HepG2 (cell line): ENCODE measurements at regions not wholly inside any gene's neighbourhood (a gene's known extent, or its start where the extent isn't known, plus 50 kb on each side); places are given as distances from the start of the nearest gene placed in this dataset.

Experiments
- ATAC-seq: fragments of 200-7000 bp; cut with Tn5 transposase; 3 replicates; pipeline ENCODE4 v1.9.1; 2020; ENCODE audit warnings: mild to moderate bottlenecking, moderate library complexity
- BruUV-seq: library from RNA; stranded (reverse); fragments of 400-500 nt; replicated peaks from 2 replicates; lab custom pipeline; 2021; lab: Mats Ljungman, UMichigan
- CTCF ChIA-PET: fragments of 300-600 bp; formaldehyde crosslinking; extraction: SDS; loops from one replicate; lab custom pipeline; 2021; ENCODE audit warnings: low total read pairs, inconsistent platforms, low intra/inter-chr PET ratio; lab: Yijun Ruan, JAX
- POLR2A ChIA-PET: fragments of 350-600 bp; sonication (Branson Sonifier 250); formaldehyde crosslinking; loops from one replicate; lab custom pipeline; 2020; ENCODE audit warnings: antibody characterized with exemption, inconsistent platforms; lab: Yijun Ruan, JAX
- DNase-seq: peaks from one replicate; pipeline ENCODE4 v3.0.0-alpha.2; 2015; ENCODE audit warnings: low spot score
- FAIRE-seq: peaks from 3 replicates; lab custom pipeline; 2011; peaks lifted over from hg19 to GRCh38; lab: Jason Lieb, UNC
- H2AFZ ChIP-seq: one replicate; pipeline ENCODE4 v1.6.1; 2011; ENCODE audit warnings: low read length, inconsistent platforms
- H3K27ac ChIP-seq: fragments of 300-600 bp; 3 replicates; pipeline ENCODE4 v1.8.0; 2011; ENCODE audit warnings: mixed run types, mild to moderate bottlenecking, mixed read lengths, low read length, inconsistent platforms; ENCODE audit not compliant: insufficient read depth; ENCODE audit errors: extremely low read length
- H3K27me3 ChIP-seq, 2 experiments: fragments of 200-600 bp in 1 of 2; 2 replicates in 1 of 2; 3 replicates in 1 of 2; pipeline versions ENCODE4 v1.6.0 to v1.8.0; 2011; ENCODE audit warnings: low read length in 2 of 2, mild to moderate bottlenecking in 2 of 2, moderate library complexity in 2 of 2, inconsistent platforms in 1 of 2; ENCODE audit not compliant: insufficient read depth in 2 of 2, control insufficient read depth in 1 of 2
- H3K36me3 ChIP-seq, 2 experiments: fragments of 200-600 bp in 1 of 2; replicated peaks in 1 of 2; 2 replicates in 1 of 2; 3 replicates in 1 of 2; pipeline versions ENCODE4 v1.5.1 to v1.8.0; 2011; ENCODE audit warnings: low read length in 2 of 2, inconsistent platforms in 1 of 2; ENCODE audit not compliant: insufficient read depth in 2 of 2, control insufficient read depth in 1 of 2
- H3K4me1 ChIP-seq: 2 replicates; pipeline ENCODE4 v1.5.1; 2012; ENCODE audit warnings: low read length, inconsistent platforms; ENCODE audit not compliant: insufficient read depth
- H3K4me2 ChIP-seq: 2 replicates; pipeline ENCODE4 v1.6.0; 2011; ENCODE audit warnings: low read depth, low read length, inconsistent platforms
- H3K4me3 ChIP-seq, 3 experiments: fragments of 200-600 bp in 1 of 3; sonication (generic), shearing (Covaris generic) in 1 of 3; replicated peaks in 1 of 3; 2 replicates each; pipeline ENCODE4 v1.5.1; 2011 to 2016; ENCODE audit warnings: low read length in 3 of 3, inconsistent platforms in 2 of 3, low read depth in 2 of 3, mild to moderate bottlenecking in 2 of 3, control low read depth in 1 of 3, mixed read lengths in 1 of 3; ENCODE audit not compliant: insufficient read depth in 1 of 3
- H3K79me2 ChIP-seq: one replicate; pipeline ENCODE4 v1.6.1; 2011; ENCODE audit warnings: low read length, inconsistent platforms; ENCODE audit not compliant: insufficient read depth
- H3K9ac ChIP-seq: 2 replicates; pipeline ENCODE4 v1.6.0; 2011; ENCODE audit warnings: mild to moderate bottlenecking, low read depth, low read length, inconsistent platforms; ENCODE audit not compliant: insufficient read depth
- H3K9me3 ChIP-seq: 2 replicates; pipeline ENCODE4 v1.5.1; 2012; ENCODE audit warnings: mild to moderate bottlenecking, low read length
- H4K20me1 ChIP-seq: 2 replicates; pipeline ENCODE4 v1.6.0; 2011; ENCODE audit warnings: inconsistent platforms, mild to moderate bottlenecking, low read length, moderate library complexity; ENCODE audit not compliant: insufficient read depth
- ETV5 ChIP-seq: IDR thresholded peaks from 2 replicates; pipeline ENCODE4 v1.6.1; 2018; ENCODE audit warnings: missing biosample characterization, missing genetic modification reagents, inconsistent platforms, borderline replicate concordance
- KLF11 ChIP-seq: IDR thresholded peaks from 2 replicates; pipeline ENCODE4 v1.6.1; 2016; ENCODE audit warnings: missing compliant biosample characterization
- MIER2 ChIP-seq: IDR thresholded peaks from 2 replicates; pipeline ENCODE4 v1.6.1; 2016; ENCODE audit warnings: missing biosample characterization, missing genetic modification reagents
- TCF7L2 ChIP-seq: IDR thresholded peaks from 2 replicates; pipeline ENCODE4 v1.6.1; 2011; ENCODE audit warnings: mild to moderate bottlenecking, low read depth, low read length, moderate library complexity
- ZNF598 ChIP-seq: sonication (generic); formaldehyde crosslinking; IDR thresholded peaks from 2 replicates; pipeline ENCODE4 v1.5.1; 2020; ENCODE audit warnings: mild to moderate bottlenecking, missing genetic modification reagents, borderline replicate concordance
- ZNF7 ChIP-seq: IDR thresholded peaks from 2 replicates; pipeline ENCODE4 v1.6.1; 2016; ENCODE audit warnings: missing biosample characterization, missing genetic modification reagents
- ZNF891 ChIP-seq: sonication (generic); formaldehyde crosslinking; IDR thresholded peaks from 2 replicates; pipeline ENCODE4 v1.5.0; 2020; ENCODE audit warnings: mild to moderate bottlenecking, missing genetic modification reagents
- ZSCAN21 ChIP-seq: sonication (generic); formaldehyde crosslinking; IDR thresholded peaks from 2 replicates; pipeline ENCODE4 v1.8.0; 2022; ENCODE audit warnings: mild to moderate bottlenecking, missing genetic modification reagents, moderate library complexity, borderline replicate concordance
- WGBS: methylation state at CpG from one replicate; pipeline ENCODE4 v1.1.6; 2017; ENCODE audit warnings: low lambda C conversion rate; 5-methylcytosine and 5-hydroxymethylcytosine counted together
- in situ Hi-C: cut with HindIII; loops from 2 replicates; pipeline ENCODE4 v1.10.0; 2017; ENCODE audit warnings: low pct_unique_long_range_greater_than_20kb; ENCODE audit not compliant: extremely low pct_ligation_motif_present
- intact Hi-C: fragments of 100-400 bp; cut with micrococcal nuclease; formaldehyde crosslinking; loops from one replicate; pipeline ENCODE4 v1.10.0; 2022; ENCODE audit not compliant: unreplicated experiment
- TF ChIP-seq, protein P1 (sequence below): sonication (generic); formaldehyde crosslinking; IDR thresholded peaks from 2 replicates; pipeline ENCODE4 v1.4.0; 2020; ENCODE audit warnings: low read depth, mild to moderate bottlenecking, missing genetic modification reagents
- TF ChIP-seq, protein P2 (sequence below): IDR thresholded peaks from 2 replicates; pipeline ENCODE4 v1.6.1; 2012; ENCODE audit warnings: low read depth, low read length, improper control_type of control experiment
- TF ChIP-seq, protein P3 (sequence below): sonication (generic); formaldehyde crosslinking; IDR thresholded peaks from 2 replicates; pipeline ENCODE4 v1.5.0; 2020; ENCODE audit warnings: mild to moderate bottlenecking, low read depth, missing genetic modification reagents, borderline replicate concordance
- TF ChIP-seq, protein P4 (sequence below): conservative IDR thresholded peaks from 2 replicates; pipeline ENCODE4 v1.6.1; 2018; ENCODE audit warnings: missing genetic modification reagents
- TF ChIP-seq, protein P5 (sequence below): sonication (generic); formaldehyde crosslinking; IDR thresholded peaks from 2 replicates; pipeline ENCODE4 v1.4.0; 2020; ENCODE audit warnings: mild to moderate bottlenecking, missing genetic modification reagents

DNA sequence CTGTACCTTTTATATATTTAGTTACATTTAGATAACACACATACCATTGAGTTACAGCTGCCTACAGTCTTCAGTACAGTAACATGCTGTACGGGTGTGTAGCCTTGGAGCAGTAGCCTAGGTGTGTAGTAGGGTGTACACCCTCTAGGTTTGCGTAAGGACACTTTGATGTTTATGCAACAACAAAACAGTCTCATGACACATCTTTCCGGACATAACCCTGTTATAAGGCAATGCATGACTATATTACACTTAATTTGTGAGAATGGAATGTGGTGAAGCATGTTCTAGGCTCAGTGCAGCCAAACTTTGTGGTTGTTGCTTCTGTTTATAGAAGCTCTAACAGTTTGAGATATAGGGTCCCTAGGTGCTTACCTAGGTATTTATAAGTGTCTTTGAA is 65.4 kb downstream of the SPRY1 start:
- BruUV-seq, result no TSS peak
- in situ Hi-C loops, result no loop called here
- DNase-seq (peak; percentile 13), ATAC-seq (no peak), FAIRE-seq (no peak)
- 0 out of 2 replicates have a peak, but pooled peaks cover 4% of the 10 kb centered on the region for H3K4me1 ChIP-seq
- no peak overlapping the region for H3K27ac ChIP-seq
- intact Hi-C loops, result no loop called here
- no peak overlapping the region for H2AFZ ChIP-seq
- no peak overlapping the region for H3K9ac ChIP-seq
- no peaks in the 10 kb centered on the region for H3K27me3 ChIP-seq
- H3K4me2 ChIP-seq, result no peak overlapping the region
- ChIA-PET POLR2A (no interaction called here), CTCF (no interaction called here)
- no peaks in the 10 kb centered on the region for H4K20me1 ChIP-seq
- H3K9me3 ChIP-seq, result no peaks in the 10 kb centered on the region
- no peaks in the 10 kb centered on the region for H3K79me2 ChIP-seq
- WGBS, result 88% methylated on average over 3 of the region's 3 CpGs
- H3K4me3 ChIP-seq, result no peak overlapping the region
- H3K36me3 ChIP-seq, result no peaks in the 10 kb centered on the region
- TF ChIP-seq MIER2 (no peak), KLF11 (CRISPR knock-in tag) (no peak), ETV5 (CRISPR knock-in tag) (no peak), TCF7L2 (no peak), ZNF891 (CRISPR knock-in tag) (no peak), ZNF7 (no peak), ZNF598 (no peak), ZSCAN21 (no peak)
- TF ChIP-seq, protein P1, sequence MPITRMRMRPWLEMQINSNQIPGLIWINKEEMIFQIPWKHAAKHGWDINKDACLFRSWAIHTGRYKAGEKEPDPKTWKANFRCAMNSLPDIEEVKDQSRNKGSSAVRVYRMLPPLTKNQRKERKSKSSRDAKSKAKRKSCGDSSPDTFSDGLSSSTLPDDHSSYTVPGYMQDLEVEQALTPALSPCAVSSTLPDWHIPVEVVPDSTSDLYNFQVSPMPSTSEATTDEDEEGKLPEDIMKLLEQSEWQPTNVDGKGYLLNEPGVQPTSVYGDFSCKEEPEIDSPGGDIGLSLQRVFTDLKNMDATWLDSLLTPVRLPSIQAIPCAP, result no peak
- TF ChIP-seq, protein P2, sequence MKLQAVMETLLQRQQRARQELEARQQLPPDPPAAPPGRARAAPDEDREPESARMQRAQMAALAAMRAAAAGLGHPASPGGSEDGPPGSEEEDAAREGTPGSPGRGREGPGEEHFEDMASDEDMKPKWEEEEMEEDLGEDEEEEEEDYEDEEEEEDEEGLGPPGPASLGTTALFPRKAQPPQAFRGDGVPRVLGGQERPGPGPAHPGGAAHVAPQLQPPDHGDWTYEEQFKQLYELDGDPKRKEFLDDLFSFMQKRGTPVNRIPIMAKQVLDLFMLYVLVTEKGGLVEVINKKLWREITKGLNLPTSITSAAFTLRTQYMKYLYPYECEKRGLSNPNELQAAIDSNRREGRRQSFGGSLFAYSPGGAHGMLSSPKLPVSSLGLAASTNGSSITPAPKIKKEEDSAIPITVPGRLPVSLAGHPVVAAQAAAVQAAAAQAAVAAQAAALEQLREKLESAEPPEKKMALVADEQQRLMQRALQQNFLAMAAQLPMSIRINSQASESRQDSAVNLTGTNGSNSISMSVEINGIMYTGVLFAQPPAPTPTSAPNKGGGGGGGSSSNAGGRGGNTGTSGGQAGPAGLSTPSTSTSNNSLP, result no peak
- TF ChIP-seq, protein P3, sequence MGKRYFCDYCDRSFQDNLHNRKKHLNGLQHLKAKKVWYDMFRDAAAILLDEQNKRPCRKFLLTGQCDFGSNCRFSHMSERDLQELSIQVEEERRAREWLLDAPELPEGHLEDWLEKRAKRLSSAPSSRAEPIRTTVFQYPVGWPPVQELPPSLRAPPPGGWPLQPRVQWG (CRISPR knock-in tag), result no peak
- TF ChIP-seq, protein P4, sequence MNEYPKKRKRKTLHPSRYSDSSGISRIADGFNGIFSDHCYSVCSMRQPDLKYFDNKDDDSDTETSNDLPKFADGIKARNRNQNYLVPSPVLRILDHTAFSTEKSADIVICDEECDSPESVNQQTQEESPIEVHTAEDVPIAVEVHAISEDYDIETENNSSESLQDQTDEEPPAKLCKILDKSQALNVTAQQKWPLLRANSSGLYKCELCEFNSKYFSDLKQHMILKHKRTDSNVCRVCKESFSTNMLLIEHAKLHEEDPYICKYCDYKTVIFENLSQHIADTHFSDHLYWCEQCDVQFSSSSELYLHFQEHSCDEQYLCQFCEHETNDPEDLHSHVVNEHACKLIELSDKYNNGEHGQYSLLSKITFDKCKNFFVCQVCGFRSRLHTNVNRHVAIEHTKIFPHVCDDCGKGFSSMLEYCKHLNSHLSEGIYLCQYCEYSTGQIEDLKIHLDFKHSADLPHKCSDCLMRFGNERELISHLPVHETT (CRISPR knock-in tag), result no peak
- TF ChIP-seq, protein P5, sequence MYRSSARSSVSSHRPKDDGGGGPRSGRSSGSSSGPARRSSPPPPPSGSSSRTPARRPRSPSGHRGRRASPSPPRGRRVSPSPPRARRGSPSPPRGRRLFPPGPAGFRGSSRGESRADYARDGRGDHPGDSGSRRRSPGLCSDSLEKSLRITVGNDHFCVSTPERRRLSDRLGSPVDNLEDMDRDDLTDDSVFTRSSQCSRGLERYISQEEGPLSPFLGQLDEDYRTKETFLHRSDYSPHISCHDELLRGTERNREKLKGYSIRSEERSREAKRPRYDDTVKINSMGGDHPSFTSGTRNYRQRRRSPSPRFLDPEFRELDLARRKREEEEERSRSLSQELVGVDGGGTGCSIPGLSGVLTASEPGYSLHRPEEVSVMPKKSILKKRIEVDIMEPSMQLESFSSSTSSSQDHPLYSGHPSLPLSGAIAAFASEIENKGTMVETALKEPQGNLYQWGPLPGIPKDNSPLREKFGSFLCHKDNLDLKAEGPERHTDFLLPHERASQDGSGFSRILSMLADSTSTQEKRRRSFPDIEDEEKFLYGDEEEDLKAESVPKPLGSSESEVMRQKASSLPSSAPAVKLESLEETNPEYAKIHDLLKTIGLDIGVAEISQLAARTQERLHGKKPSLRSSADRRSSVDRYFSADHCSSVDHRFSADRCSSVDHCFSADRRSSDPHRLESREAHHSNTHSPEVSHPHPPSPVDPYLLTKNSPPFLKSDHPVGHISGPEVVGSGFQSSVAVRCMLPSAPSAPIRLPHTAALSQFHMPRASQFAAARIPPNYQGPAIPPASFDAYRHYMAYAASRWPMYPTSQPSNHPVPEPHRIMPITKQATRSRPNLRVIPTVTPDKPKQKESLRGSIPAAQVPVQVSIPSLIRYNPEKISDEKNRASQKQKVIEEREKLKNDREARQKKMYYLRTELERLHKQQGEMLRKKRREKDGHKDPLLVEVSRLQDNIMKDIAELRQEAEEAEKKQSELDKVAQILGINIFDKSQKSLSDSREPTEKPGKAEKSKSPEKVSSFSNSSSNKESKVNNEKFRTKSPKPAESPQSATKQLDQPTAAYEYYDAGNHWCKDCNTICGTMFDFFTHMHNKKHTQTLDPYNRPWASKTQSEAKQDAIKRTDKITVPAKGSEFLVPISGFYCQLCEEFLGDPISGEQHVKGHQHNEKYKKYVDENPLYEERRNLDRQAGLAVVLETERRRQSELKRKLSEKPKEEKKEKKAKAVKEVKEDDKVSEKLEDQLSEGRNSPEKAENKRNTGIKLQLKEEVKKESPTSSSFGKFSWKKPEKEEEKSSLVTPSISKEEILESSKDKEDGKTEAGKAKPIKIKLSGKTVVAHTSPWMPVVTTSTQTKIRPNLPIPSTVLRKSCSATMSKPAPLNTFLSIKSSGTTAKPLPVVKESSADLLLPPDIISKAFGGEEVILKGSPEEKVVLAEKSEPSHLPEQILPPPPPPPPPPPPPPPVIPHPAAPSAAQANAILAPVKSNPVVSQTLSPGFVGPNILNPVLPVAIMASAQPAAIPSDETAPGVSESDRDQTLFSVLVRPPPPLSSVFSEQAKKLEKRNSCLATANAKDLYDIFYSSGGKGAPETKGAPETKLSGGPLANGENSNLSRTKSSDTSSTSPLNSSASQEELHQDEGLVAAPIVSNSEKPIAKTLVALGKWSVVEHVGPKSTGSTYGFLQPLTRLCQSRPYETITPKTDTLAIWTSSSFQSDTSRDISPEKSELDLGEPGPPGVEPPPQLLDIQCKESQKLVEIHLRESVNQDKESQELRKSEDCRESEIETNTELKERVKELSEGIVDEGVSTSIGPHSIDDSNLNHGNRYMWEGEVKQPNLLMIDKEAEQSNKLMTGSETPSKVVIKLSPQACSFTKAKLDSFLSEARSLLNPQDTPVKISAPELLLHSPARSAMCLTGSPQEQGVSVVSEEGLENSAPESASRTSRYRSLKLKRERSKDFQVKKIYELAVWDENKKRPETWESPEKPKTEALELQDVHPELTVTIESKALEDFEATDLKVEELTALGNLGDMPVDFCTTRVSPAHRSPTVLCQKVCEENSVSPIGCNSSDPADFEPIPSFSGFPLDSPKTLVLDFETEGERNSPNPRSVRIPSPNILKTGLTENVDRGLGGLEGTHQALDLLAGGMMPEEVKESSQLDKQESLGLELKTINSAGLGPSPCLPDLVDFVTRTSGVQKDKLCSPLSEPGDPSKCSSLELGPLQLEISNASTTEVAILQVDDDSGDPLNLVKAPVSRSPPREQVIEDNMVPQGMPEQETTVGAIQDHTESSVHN (CRISPR knock-in tag), result no peak
